ENCODE measurements at regions not wholly inside any gene's neighbourhood (a gene's known extent, or its start where the extent isn't known, plus 50 kb on each side); places are given as distances from the start of the nearest gene placed in this dataset.
A peak's percentile ranks its signal among the peaks of the same experiment; 100 is the strongest.

DNA sequence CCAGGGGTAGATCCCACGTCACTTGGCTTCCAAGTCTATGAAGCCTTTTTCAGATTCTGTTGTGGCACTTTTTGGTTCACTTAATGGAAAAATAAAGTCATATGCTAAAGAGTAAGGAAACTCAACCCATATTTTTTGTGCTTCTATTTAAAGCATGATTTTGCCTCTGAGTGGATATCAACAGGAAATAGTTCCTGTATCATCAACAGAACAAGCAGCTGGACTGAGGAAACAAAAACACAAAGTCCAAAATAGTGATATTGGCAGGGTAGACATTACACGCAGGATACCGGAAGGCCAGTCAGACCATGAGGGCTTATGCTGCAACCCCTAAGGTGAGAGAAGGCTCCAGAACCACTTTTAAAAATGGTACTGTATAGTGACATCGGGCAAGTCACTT lies 248.3 kb upstream of the ANO5 start:
- Histone ChIP-seq H3K4me1 (no peaks in the 10 kb centered on the region), H3K4me3 (no peak overlapping the region), H3K27ac (no peak overlapping the region), H3K9me3 (no peaks in the 10 kb centered on the region), H3K27me3 (no peaks in the 10 kb centered on the region), H3K36me3 (no peaks in the 10 kb centered on the region)
- TF ChIP-seq POLR2A (IDR thresholded peaks at IDR 0.05) (no peak), EP300 (IDR thresholded peaks at IDR 0.05) (no peak), POLR2AphosphoS5 (IDR thresholded peaks at IDR 0.05) (no peak)
- TF ChIP-seq, protein P1, sequence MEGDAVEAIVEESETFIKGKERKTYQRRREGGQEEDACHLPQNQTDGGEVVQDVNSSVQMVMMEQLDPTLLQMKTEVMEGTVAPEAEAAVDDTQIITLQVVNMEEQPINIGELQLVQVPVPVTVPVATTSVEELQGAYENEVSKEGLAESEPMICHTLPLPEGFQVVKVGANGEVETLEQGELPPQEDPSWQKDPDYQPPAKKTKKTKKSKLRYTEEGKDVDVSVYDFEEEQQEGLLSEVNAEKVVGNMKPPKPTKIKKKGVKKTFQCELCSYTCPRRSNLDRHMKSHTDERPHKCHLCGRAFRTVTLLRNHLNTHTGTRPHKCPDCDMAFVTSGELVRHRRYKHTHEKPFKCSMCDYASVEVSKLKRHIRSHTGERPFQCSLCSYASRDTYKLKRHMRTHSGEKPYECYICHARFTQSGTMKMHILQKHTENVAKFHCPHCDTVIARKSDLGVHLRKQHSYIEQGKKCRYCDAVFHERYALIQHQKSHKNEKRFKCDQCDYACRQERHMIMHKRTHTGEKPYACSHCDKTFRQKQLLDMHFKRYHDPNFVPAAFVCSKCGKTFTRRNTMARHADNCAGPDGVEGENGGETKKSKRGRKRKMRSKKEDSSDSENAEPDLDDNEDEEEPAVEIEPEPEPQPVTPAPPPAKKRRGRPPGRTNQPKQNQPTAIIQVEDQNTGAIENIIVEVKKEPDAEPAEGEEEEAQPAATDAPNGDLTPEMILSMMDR (IDR thresholded peaks at IDR 0.05), result no peak
- intact Hi-C loops (cut with DNase I; ENCODE audit: low total_unique reads), result no loop called here
- DNase-seq, result no peak
- 68 to 85% (median 77%) methylated on average over 4 of the region's 4 CpGs for WGBS, 5 donors

DNA sequence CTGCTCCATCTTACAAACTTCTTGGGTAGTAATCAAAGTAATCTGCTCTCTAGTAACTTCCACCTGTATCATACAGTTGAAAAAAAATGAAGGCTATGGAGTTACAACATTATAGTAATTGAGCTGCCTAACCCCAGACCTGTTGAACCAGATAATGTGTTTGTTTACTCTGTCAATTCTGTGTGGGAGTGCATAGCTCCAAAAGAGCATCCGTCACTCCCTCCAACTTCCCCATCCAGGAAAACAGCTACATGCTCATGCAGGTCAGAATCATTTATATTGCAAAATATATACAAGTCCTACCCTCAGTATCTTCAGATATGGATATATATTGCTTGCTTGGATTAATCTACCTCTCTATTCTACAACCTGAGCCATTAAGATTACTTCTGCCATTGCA lies 244.0 kb upstream of the ANO5 start:
- DNase-seq, result no peak
- TF ChIP-seq EP300 (IDR thresholded peaks at IDR 0.05), result no peak
- TF ChIP-seq POLR2A (IDR thresholded peaks at IDR 0.05), result no peak
- TF ChIP-seq POLR2AphosphoS5 (IDR thresholded peaks at IDR 0.05), result no peak
- TF ChIP-seq, protein P1 (IDR thresholded peaks at IDR 0.05), result no peak
- Histone ChIP-seq H3K27me3 (no peaks in the 10 kb centered on the region), H3K9me3 (peaks cover 0 to 10% (median 4%) of the 10 kb centered on the region in 4 donors), H3K36me3 (no peaks in the 10 kb centered on the region), H3K27ac (no peak overlapping the region), H3K4me1 (no peaks in the 10 kb centered on the region), H3K4me3 (no peak overlapping the region)
- WGBS, 5 donors, result 33 to 62% (median 59%) methylated on average over 1 of the region's 1 CpG
- intact Hi-C loops (cut with DNase I; ENCODE audit: low total_unique reads), result no loop called here

DNA sequence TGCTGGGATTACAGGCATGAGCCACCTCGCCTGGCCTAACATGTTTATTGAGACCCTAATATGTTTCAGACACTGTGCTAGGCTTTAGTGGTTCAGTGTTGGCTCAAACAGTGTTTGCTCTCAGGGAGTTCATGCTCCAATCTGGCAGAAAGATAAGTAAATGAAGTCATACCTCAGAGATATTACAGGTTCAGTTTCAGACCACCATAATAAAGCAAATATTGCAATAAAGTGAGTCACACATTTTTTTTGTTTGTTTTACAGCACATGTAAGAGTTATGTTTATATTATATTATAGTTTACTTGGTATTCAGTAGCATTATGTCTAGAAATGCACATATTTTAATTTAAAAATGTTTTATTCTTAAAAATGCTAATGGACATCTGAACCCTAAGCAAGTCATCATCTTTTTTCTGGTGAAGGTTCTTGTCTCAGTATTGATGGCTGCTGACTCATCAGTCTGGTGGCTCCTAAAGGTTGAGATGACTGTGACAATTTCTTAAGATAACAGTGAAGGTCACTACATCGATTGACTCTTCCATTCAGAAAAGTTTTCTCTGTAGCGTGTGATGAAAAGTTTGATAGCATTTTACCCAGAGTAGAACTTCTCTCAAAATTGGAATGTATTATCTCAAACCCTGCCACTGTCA lies 243.0 kb upstream of the ANO5 start:
- TF ChIP-seq POLR2AphosphoS5 (IDR thresholded peaks at IDR 0.05) (no peak), EP300 (IDR thresholded peaks at IDR 0.05) (no peak), POLR2A (IDR thresholded peaks at IDR 0.05) (no peak)
- TF ChIP-seq, protein P1 (IDR thresholded peaks at IDR 0.05), result no peak
- 54 to 63% (median 56%) methylated on average over 3 of the region's 3 CpGs for WGBS, 5 donors
- DNase-seq, result peak in 1 of 2 donors; percentile 22
- Histone ChIP-seq H3K4me1 (no peaks in the 10 kb centered on the region), H3K27ac (no peak overlapping the region), H3K4me3 (no peak overlapping the region), H3K27me3 (no peaks in the 10 kb centered on the region), H3K36me3 (no peaks in the 10 kb centered on the region), H3K9me3 (peaks cover 0 to 12% (median 4%) of the 10 kb centered on the region in 4 donors)
- intact Hi-C loops (cut with DNase I; ENCODE audit: low total_unique reads), result no loop called here

DNA sequence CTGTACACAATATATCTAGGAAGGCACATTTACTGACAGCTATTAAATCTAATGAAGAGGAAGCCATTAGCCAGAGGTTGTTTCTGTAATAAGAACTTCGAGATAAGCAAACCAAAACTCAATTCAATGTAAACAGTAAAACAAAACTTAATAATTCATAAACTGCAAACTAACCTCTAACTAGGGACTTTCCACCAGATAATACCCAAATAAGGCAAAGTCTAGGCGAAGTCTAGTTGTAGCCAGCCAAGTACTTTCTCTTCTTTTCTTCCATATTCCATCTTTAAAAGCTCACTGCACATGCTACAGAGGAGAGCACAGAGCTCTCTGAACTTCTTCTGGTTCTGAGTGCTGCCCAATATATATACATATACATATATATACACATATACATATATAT lies 229.9 kb upstream of the ANO5 start:
- Histone ChIP-seq H3K9me3 (no peaks in the 10 kb centered on the region), H3K27ac (no peak overlapping the region), H3K4me1 (no peaks in the 10 kb centered on the region), H3K36me3 (no peaks in the 10 kb centered on the region), H3K27me3 (no peaks in the 10 kb centered on the region), H3K4me3 (no peak overlapping the region)
- DNase-seq, result no peak
- intact Hi-C loops (cut with DNase I; ENCODE audit: low total_unique reads), result no loop called here
- 26 to 31% (median 29%) methylated on average over 2 of the region's 2 CpGs for WGBS, 5 donors
- TF ChIP-seq, protein P1 (IDR thresholded peaks at IDR 0.05), result no peak
- TF ChIP-seq POLR2AphosphoS5 (IDR thresholded peaks at IDR 0.05) (no peak), EP300 (IDR thresholded peaks at IDR 0.05) (no peak), POLR2A (IDR thresholded peaks at IDR 0.05) (no peak)

All from stomach (tissue), 8 donors.